ENCODE measurements at regions not wholly inside any gene's neighbourhood (a gene's known extent, or its start where the extent isn't known, plus 50 kb on each side); places are given as distances from the start of the nearest gene placed in this dataset.
"Not testable (repeated sequence)": the region's sequence is repeated elsewhere in the genome, so short reads cannot be mapped to it uniquely, and the experiment has no call there.

- intact Hi-C loops (cut with micrococcal nuclease): no loop called here
- peaks cover 23% of the 10 kb centered on the region for H3K9me3 Mint-ChIP-seq
- no peak overlapping the region for H3K4me3 Mint-ChIP-seq
- H3K27me3 Mint-ChIP-seq: peaks cover 3% of the 10 kb centered on the region
- no peak overlapping the region for H3K27ac Mint-ChIP-seq
- H3K36me3 Mint-ChIP-seq (ENCODE audit: low read depth): no peaks in the 10 kb centered on the region
- H3K4me1 Mint-ChIP-seq (ENCODE audit: low read depth): peaks cover 6% of the 10 kb centered on the region
Observed at GRCh38 chr11:70901951-70902521, 350.3 kb downstream of the SHANK2 start.

GRCh38 chr11:70903229-70903628 lies 349.1 kb downstream of the SHANK2 start:
- H3K36me3 Mint-ChIP-seq (ENCODE audit: low read depth); intact Hi-C loops (cut with micrococcal nuclease); H3K27me3 Mint-ChIP-seq; H3K4me1 Mint-ChIP-seq (ENCODE audit: low read depth); H3K27ac Mint-ChIP-seq; H3K4me3 Mint-ChIP-seq: not testable (repeated sequence)
- H3K9me3 Mint-ChIP-seq: peaks cover 12% of the 10 kb centered on the region

DNA sequence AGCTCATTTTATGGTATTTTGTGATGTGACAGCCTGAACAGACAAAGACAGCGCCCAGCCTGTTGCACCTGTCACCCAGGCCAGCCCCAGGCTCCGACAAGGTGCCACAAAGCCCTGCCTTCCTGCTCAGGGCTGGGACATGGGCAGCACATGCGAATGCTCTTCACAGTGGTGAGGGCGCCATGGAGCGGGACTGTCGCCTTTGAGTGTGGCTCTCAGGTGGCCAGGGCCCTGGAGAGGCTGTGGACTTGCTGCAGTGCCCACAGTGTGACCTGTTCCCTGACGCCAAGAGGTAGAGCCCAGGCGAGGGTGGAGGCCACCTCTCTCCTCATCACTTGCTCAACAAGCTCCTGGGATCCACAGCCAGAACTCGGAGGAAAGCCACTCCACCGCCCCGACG lies 346.3 kb downstream of the SHANK2 start:
- no peak overlapping the region for H3K4me3 Mint-ChIP-seq
- peaks cover 6% of the 10 kb centered on the region for H3K4me1 Mint-ChIP-seq (ENCODE audit: low read depth)
- intact Hi-C loops (cut with micrococcal nuclease): no loop called here
- peaks cover 3% of the 10 kb centered on the region for H3K27me3 Mint-ChIP-seq
- no peak overlapping the region for H3K27ac Mint-ChIP-seq
- no peaks in the 10 kb centered on the region for H3K9me3 Mint-ChIP-seq
- H3K36me3 Mint-ChIP-seq (ENCODE audit: low read depth): no peaks in the 10 kb centered on the region

DNA sequence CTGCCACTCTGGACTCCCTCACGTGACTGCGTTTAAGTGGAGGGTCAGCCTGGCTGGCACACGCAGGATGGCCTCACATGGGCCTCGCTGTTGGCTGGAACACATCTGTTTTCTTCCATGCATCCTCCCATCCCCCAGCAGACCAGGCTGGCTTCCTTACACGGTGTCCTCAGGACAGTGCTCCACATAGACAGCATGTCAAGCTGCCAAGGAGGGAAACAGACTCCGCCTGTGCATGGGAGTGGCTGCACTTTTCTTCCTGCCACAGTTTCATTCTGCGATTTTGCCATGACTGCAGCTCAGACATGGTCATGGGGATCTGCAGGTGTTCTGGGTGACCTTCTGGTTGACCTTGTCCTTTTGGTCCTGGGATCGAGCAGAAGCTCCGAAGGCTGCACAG lies 344.2 kb downstream of the SHANK2 start:
- H3K4me3 Mint-ChIP-seq: no peak overlapping the region
- no peaks in the 10 kb centered on the region for H3K9me3 Mint-ChIP-seq
- intact Hi-C loops (cut with micrococcal nuclease): no loop called here
- H3K36me3 Mint-ChIP-seq (ENCODE audit: low read depth): no peaks in the 10 kb centered on the region
- H3K27ac Mint-ChIP-seq: no peak overlapping the region
- no peaks in the 10 kb centered on the region for H3K4me1 Mint-ChIP-seq (ENCODE audit: low read depth)
- H3K27me3 Mint-ChIP-seq: peaks cover 6% of the 10 kb centered on the region

DNA sequence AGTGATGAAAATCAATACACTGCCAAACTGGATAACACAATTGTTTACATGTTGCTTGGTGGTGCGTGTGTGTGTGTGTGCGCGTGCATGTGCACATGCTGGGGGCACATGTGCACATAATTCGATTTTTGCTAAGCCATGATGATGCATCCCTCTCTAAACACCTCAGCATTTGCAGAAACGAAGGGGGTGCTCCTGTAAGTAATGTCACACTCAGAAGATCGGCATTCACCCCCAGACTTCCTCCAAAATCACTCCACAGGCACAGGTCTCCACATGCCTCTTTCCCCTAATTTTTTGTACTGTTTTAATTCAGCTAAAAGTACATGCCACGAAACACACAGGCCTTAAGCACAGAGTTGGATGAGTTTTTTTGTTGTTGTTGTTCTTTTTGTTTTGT lies 341.5 kb downstream of the SHANK2 start:
- Mint-ChIP-seq H3K27ac (no peak overlapping the region), H3K9me3 (no peaks in the 10 kb centered on the region), H3K36me3 (ENCODE audit: low read depth) (no peaks in the 10 kb centered on the region), H3K4me1 (ENCODE audit: low read depth) (no peaks in the 10 kb centered on the region), H3K4me3 (no peak overlapping the region), H3K27me3 (peaks cover 3% of the 10 kb centered on the region)
- intact Hi-C loops (cut with micrococcal nuclease): no loop called here

DNA sequence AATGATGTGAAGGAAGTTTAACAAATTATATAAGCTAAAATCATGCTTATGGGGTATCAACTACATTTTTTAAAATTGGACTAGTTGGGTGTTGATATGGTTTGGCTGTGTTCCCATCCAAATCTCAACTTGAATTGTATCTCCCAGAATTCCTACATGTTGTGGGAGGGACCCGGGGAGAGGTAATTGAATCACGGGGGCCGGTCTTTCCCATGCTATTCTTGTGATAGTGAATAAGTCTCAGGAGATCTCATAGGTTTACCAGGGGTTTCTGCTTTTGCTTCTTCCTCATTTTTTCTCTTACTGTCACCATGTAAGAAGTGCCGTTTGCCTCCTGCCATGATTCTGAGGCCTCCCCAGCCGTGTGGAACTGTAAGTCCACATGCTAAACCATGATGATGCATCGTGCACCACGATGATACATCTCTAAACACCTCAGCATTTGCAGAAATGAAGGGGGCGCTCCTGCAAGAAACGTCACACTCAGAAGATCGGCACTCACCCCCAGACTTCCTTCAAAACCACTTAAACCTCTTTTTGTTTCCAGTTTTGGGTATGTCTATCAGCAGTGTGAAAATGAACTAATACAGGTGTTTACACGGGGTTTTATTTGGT lies 340.0 kb downstream of the SHANK2 start:
- Mint-ChIP-seq H3K4me3 (no peak overlapping the region), H3K36me3 (ENCODE audit: low read depth) (no peaks in the 10 kb centered on the region), H3K4me1 (ENCODE audit: low read depth) (no peaks in the 10 kb centered on the region), H3K27me3 (peaks cover 3% of the 10 kb centered on the region), H3K27ac (no peak overlapping the region), H3K9me3 (no peaks in the 10 kb centered on the region)
- intact Hi-C loops (cut with micrococcal nuclease): no loop called here

DNA sequence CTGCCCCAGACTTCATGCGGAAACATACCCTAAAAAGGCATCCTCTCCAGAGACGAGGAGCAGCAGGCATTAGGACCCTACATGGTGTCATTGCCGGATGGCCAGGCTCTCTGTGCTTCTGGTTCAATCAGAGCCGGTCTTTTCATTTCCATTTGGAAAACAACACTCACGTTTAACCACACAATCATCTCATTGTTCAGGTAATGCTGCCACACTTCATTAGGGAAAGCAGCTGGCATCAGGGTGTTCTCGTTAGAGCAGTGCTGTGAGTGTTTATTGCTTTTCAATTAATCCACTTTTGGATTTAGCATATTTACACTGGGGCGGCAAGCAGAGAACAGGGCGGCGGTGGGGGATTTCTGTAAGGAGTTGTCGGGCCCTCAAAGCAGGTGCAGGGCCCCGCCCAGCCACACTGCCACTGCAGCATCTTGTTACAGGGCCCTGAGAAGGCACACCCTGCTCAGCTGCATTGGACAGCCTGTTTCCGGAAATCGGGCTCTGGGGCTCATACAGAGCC lies 338.6 kb downstream of the SHANK2 start:
- no peak overlapping the region for H3K27ac Mint-ChIP-seq

DNA sequence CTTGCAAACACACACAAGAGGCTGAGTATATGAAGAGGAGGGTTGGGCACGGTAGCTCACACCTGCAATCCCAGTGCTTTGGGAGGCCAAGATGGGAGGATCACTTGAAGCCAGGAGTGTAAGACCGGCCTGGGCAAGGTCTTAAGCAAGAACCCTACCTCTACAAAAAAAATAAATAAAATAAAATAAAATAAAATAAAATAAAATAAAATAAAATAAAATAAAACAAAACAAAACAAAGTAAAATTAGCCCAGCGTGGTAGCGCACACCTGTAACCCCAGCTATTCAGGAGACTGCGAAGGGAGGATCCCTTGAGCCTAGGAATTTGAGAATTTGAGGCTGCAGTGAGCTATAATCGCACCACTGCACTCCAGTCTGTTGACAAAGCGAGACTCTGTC lies 337.9 kb downstream of the SHANK2 start:
- peaks cover 3% of the 10 kb centered on the region for H3K27me3 Mint-ChIP-seq
- H3K4me1 Mint-ChIP-seq (ENCODE audit: low read depth): no peaks in the 10 kb centered on the region
- H3K36me3 Mint-ChIP-seq (ENCODE audit: low read depth): no peaks in the 10 kb centered on the region
- intact Hi-C loops (cut with micrococcal nuclease): no loop called here
- no peak overlapping the region for H3K4me3 Mint-ChIP-seq
- H3K27ac Mint-ChIP-seq: no peak overlapping the region
- no peaks in the 10 kb centered on the region for H3K9me3 Mint-ChIP-seq

More for the DNA sequence above, 338.6 kb downstream of the SHANK2 start:
- intact Hi-C loops (cut with micrococcal nuclease): no loop called here
- Mint-ChIP-seq H3K4me3 (no peak overlapping the region), H3K4me1 (ENCODE audit: low read depth) (no peaks in the 10 kb centered on the region), H3K27me3 (peaks cover 3% of the 10 kb centered on the region), H3K9me3 (no peaks in the 10 kb centered on the region), H3K36me3 (ENCODE audit: low read depth) (no peaks in the 10 kb centered on the region)

- Mint-ChIP-seq H3K4me3 (no peak overlapping the region), H3K9me3 (peaks cover 3% of the 10 kb centered on the region), H3K4me1 (ENCODE audit: low read depth) (no peaks in the 10 kb centered on the region), H3K27me3 (peaks cover 3% of the 10 kb centered on the region), H3K27ac (no peak overlapping the region), H3K36me3 (ENCODE audit: low read depth) (no peaks in the 10 kb centered on the region)
- intact Hi-C loops (cut with micrococcal nuclease): no loop called here
Observed at GRCh38 chr11:70915158-70915985, 337.0 kb downstream of the SHANK2 start.

- Mint-ChIP-seq H3K4me1 (ENCODE audit: low read depth) (no peaks in the 10 kb centered on the region), H3K9me3 (peaks cover 13% of the 10 kb centered on the region), H3K4me3 (no peak overlapping the region), H3K27me3 (peaks cover 3% of the 10 kb centered on the region), H3K27ac (no peak overlapping the region), H3K36me3 (ENCODE audit: low read depth) (no peaks in the 10 kb centered on the region)
- intact Hi-C loops (cut with micrococcal nuclease): no loop called here
Observed at GRCh38 chr11:70916351-70916750, 336.0 kb downstream of the SHANK2 start.

GRCh38 chr11:70918242-70918641 lies 334.1 kb downstream of the SHANK2 start:
- H3K4me1 Mint-ChIP-seq (ENCODE audit: low read depth): no peaks in the 10 kb centered on the region
- no peak overlapping the region for H3K27ac Mint-ChIP-seq

DNA sequence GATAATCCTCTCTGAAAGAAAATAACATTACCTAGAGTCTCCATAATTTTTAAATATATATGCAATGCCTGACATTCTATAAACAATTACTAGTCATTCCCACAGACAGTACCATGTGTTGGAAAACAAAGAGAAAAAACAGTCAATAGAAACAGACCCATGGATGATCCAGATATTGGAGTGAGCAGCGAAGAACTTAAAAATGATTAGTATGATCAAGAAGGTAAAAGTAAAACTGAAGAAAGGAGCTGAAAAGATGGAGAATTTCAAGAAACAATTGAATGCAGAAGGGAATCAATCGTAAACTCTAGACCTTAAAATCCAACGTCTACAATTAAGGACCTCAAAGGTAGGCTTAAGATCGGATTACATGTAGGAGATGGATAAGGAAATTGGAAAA lies 330.6 kb downstream of the SHANK2 start:
- intact Hi-C loops (cut with micrococcal nuclease): no loop called here
- no peak overlapping the region for H3K27ac Mint-ChIP-seq
- no peaks in the 10 kb centered on the region for H3K27me3 Mint-ChIP-seq
- H3K36me3 Mint-ChIP-seq (ENCODE audit: low read depth): no peaks in the 10 kb centered on the region
- no peak overlapping the region for H3K4me3 Mint-ChIP-seq
- H3K4me1 Mint-ChIP-seq (ENCODE audit: low read depth): no peaks in the 10 kb centered on the region
- H3K9me3 Mint-ChIP-seq: peaks cover 36% of the 10 kb centered on the region

More at GRCh38 chr11:70918242-70918641, 334.1 kb downstream of the SHANK2 start:
- Mint-ChIP-seq H3K9me3 (peaks cover 32% of the 10 kb centered on the region), H3K27me3 (no peaks in the 10 kb centered on the region), H3K36me3 (ENCODE audit: low read depth) (no peaks in the 10 kb centered on the region), H3K4me3 (no peak overlapping the region)
- intact Hi-C loops (cut with micrococcal nuclease): no loop called here

- no peak overlapping the region for H3K4me3 Mint-ChIP-seq
- H3K27ac Mint-ChIP-seq: no peak overlapping the region
- H3K27me3 Mint-ChIP-seq: no peaks in the 10 kb centered on the region
- H3K9me3 Mint-ChIP-seq: peaks cover 36% of the 10 kb centered on the region
- no peaks in the 10 kb centered on the region for H3K36me3 Mint-ChIP-seq (ENCODE audit: low read depth)
- intact Hi-C loops (cut with micrococcal nuclease): no loop called here
- no peaks in the 10 kb centered on the region for H3K4me1 Mint-ChIP-seq (ENCODE audit: low read depth)
Observed at GRCh38 chr11:70924108-70924507, 328.3 kb downstream of the SHANK2 start.

GRCh38 chr11:70925238-70925637 lies 327.1 kb downstream of the SHANK2 start:
- Mint-ChIP-seq H3K4me3 (no peak overlapping the region), H3K4me1 (ENCODE audit: low read depth) (no peaks in the 10 kb centered on the region), H3K9me3 (peaks cover 34% of the 10 kb centered on the region), H3K36me3 (ENCODE audit: low read depth) (no peaks in the 10 kb centered on the region), H3K27ac (no peak overlapping the region), H3K27me3 (no peaks in the 10 kb centered on the region)
- intact Hi-C loops (cut with micrococcal nuclease): no loop called here
